Uterus (tissue), 3 donors: ENCODE measurements at regions not wholly inside any gene's neighbourhood (a gene's known extent, or its start where the extent isn't known, plus 50 kb on each side); places are given as distances from the start of the nearest gene placed in this dataset.
"Not testable (repeated sequence)": the region's sequence is repeated elsewhere in the genome, so short reads cannot be mapped to it uniquely, and the experiment has no call there.

Source experiments
- DNase-seq, 2 donors: peaks; one replicate each; pipeline ENCODE4 v3.0.0-alpha.2; 2019 to 2020
- H3K27ac ChIP-seq, 2 donors: fragments of 200-600 bp; sonication (generic); 1 replicate in 1 of 2; 2 replicates in 1 of 2; pipeline ENCODE4 v1.5.1; 2016 to 2018
- H3K27me3 ChIP-seq, 2 donors: fragments of 200-600 bp; sonication (generic); one replicate each; pipeline ENCODE4 v1.5.1; 2018 to 2019; ENCODE audit warnings: control low read depth in 1 of 2
- H3K36me3 ChIP-seq, 2 donors: fragments of 200-600 bp; sonication (generic); one replicate each; pipeline ENCODE4 v1.5.1; 2019; ENCODE audit warnings: control low read depth in 1 of 2
- H3K4me1 ChIP-seq, 2 donors: fragments of 200-600 bp; sonication (generic); one replicate each; pipeline ENCODE4 v1.5.1; 2018 to 2019; ENCODE audit warnings: control low read depth in 1 of 2
- H3K4me3 ChIP-seq, 2 donors: fragments of 200-600 bp; sonication (generic); 1 replicate in 1 of 2; 2 replicates in 1 of 2; pipeline ENCODE4 v1.5.1; 2018 to 2019; ENCODE audit warnings: mild to moderate bottlenecking in 1 of 2
- H3K9me3 ChIP-seq, 2 donors: fragments of 200-600 bp; sonication (generic); one replicate each; pipeline ENCODE4 v1.5.1; 2019; ENCODE audit warnings: control low read depth in 1 of 2
- POLR2A ChIP-seq, 2 donors: fragments of 450-650 bp; IDR thresholded peaks; one replicate each; pipeline ENCODE4 v1.6.1; 2016; ENCODE audit warnings: antibody characterized with exemption in 2 of 2, mild to moderate bottlenecking in 1 of 2, moderate library complexity in 1 of 2
- intact Hi-C: fragments of 100-400 bp; cut with DNase I; formaldehyde crosslinking; loops from one replicate; pipeline ENCODE4 v1.15.1; 2023; ENCODE audit warnings: low total_unique reads
- TF ChIP-seq, protein P1 (sequence below), 4 experiments: fragments of 200-600 bp in 2 of 4; fragments of 450-650 bp in 2 of 4; sonication (generic) in 2 of 4; IDR thresholded peaks; one replicate each; pipeline ENCODE4 v1.5.1; 2016 to 2019; ENCODE audit warnings: antibody characterized with exemption in 4 of 4, mild to moderate bottlenecking in 2 of 4, moderate library complexity in 1 of 4
- donor health status: DM: yes; HTN: yes; CAD: no.

DNA sequence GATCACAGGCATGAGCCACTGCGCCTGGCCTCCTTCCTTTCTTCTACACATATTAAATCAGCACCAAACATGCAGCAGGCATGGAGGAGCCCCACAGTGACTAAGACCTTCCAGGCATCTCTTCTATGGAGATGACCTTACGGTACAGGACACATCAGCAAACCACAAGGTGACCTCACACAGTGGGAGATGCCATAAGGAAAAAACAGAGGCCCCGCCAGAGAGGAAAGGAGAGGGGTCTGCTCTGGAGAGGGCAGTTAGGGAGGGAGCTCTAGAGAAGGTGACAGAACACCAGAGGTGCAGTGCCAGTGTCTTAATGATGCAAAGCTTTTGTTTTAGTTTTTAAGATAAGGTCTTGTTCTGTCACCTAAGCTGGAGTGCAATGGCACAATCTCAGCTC, 81.1 kb upstream of the ESRRB start:
- no peaks in the 10 kb centered on the region for H3K36me3 ChIP-seq
- no peak overlapping the region for H3K4me3 ChIP-seq
- H3K27ac ChIP-seq = no peak overlapping the region
- no peaks in the 10 kb centered on the region for H3K27me3 ChIP-seq
- no peaks in the 10 kb centered on the region for H3K9me3 ChIP-seq
- no peak for TF ChIP-seq POLR2A (IDR thresholded peaks at IDR 0.05)
- TF ChIP-seq, protein P1, sequence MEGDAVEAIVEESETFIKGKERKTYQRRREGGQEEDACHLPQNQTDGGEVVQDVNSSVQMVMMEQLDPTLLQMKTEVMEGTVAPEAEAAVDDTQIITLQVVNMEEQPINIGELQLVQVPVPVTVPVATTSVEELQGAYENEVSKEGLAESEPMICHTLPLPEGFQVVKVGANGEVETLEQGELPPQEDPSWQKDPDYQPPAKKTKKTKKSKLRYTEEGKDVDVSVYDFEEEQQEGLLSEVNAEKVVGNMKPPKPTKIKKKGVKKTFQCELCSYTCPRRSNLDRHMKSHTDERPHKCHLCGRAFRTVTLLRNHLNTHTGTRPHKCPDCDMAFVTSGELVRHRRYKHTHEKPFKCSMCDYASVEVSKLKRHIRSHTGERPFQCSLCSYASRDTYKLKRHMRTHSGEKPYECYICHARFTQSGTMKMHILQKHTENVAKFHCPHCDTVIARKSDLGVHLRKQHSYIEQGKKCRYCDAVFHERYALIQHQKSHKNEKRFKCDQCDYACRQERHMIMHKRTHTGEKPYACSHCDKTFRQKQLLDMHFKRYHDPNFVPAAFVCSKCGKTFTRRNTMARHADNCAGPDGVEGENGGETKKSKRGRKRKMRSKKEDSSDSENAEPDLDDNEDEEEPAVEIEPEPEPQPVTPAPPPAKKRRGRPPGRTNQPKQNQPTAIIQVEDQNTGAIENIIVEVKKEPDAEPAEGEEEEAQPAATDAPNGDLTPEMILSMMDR (IDR thresholded peaks at IDR 0.05) = no peak
- intact Hi-C loops = no loop called here
- DNase-seq = no peak
- H3K4me1 ChIP-seq = no peaks in the 10 kb centered on the region

DNA sequence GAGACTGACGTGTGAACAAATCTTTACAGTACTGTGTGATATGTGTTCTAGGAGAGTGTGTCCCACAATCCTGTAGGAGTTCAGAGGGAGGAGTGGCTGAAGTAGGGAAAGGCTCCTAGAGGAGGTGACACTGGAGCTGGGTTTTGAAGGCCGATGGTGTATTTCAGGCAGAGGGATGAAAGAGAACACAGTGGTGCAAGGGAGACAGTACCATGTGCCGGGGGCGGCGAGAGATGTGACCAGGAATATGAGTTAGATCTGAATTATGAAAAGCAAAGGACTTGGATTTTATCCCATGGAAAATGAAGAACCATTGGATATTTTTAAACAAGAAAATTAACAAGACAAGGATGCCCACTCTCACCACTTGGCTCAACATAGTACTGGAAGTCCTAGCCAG, 77.0 kb upstream of the ESRRB start:
- no peak overlapping the region for H3K4me3 ChIP-seq
- no peak overlapping the region for H3K27ac ChIP-seq
- DNase-seq = no peak
- no peaks in the 10 kb centered on the region for H3K9me3 ChIP-seq
- no peaks in the 10 kb centered on the region for H3K36me3 ChIP-seq
- H3K4me1 ChIP-seq = no peaks in the 10 kb centered on the region
- no peaks in the 10 kb centered on the region for H3K27me3 ChIP-seq
- intact Hi-C loops = no loop called here
- no peak for TF ChIP-seq POLR2A (IDR thresholded peaks at IDR 0.05)
- TF ChIP-seq, protein P1 (IDR thresholded peaks at IDR 0.05) = no peak

DNA sequence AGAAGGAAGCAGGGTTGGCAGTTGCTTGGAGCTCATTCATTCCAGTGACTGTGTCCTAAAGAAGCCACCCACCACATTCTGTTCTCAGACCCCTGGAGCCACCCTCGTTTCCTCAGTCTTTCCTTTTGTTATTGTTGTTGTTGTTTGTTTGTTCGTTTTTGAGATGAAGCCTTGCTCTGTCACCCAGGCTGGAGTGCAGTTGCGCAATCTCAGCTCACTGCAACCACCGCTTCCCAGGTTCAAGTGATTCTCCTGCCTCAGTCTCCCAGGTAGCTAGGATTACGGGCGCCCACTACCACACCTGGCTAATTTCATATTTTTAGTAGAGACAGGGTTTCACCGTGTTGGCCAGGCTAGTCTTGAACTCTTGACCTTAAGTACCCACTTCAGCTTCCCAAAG, 72.7 kb upstream of the ESRRB start:
- H3K27ac ChIP-seq, H3K27me3 ChIP-seq, H3K9me3 ChIP-seq, H3K4me3 ChIP-seq, DNase-seq, H3K4me1 ChIP-seq, intact Hi-C loops, H3K36me3 ChIP-seq: not testable (repeated sequence)

DNA sequence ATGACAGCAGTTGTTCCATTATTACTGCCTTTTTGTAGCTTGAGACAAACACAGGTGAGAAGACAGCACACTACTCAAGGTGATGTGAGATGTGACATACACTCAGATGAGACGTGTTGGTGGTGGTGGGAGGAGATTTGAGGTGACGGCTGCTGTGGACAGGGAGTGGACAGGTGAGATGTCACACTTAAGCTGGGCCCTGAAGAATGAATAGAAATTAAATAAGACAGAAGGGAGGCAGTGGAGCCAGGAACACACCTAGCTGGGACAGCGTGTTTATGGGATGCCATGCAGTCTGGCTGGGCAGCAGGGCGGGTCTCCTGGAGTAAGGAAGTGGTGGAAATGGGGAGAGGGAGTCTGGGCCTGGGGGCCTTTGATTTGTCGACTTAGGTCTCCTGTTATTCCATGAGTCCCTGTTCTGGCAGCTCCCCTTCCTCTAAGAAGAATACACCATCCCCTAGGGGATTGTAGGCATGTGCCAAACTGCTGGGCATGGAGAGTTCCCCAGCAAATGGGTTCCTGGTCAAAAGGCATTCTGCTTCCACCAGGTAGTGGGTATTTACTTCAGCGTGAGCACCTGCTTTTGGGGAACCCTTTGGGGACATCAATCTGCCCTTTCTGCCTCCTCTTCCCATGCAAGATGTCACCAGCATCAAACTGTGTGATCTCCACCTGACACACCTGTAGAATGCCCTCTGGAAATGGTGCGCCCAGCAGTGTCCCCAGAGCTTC, 71.2 kb upstream of the ESRRB start:
- Histone ChIP-seq H3K4me1 (no peaks in the 10 kb centered on the region), H3K4me3 (no peak overlapping the region), H3K9me3 (no peaks in the 10 kb centered on the region), H3K36me3 (no peaks in the 10 kb centered on the region), H3K27me3 (no peaks in the 10 kb centered on the region), H3K27ac (no peak overlapping the region)
- TF ChIP-seq POLR2A (IDR thresholded peaks at IDR 0.05) = no peak
- TF ChIP-seq, protein P1 (IDR thresholded peaks at IDR 0.05) = no peak
- no peak for DNase-seq
- intact Hi-C loops = no loop called here

DNA sequence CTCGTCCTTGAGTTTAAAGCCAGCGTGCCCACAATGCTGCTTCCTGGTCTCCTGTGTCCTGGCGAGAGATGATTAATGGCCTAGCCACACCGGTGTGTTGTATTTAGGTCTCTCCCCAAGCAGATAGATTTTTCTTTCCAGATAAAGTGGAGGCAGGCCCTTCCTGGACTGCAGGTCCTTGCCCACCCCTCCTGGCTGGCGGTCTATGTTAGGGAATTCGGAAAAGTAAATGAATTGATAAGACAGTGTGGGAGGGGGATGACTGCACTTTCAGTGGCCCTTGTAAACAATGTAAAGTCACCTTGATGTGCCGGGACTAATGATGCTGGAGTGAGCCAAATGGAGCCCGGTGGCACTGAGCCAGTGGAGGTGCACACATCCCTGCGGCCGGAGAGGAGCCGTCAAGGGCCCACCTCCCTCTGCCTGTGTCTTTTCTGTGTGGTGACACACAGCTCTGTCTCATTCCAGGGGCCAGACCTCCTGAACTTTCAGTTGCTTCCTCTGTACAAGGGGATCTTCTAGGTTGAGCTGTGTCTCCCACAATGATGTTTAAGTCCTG, 70.6 kb upstream of the ESRRB start:
- no peak for TF ChIP-seq POLR2A (IDR thresholded peaks at IDR 0.05)
- TF ChIP-seq, protein P1 (IDR thresholded peaks at IDR 0.05) = no peak
- no peaks in the 10 kb centered on the region for H3K4me1 ChIP-seq
- no peak overlapping the region for H3K4me3 ChIP-seq
- intact Hi-C loops = no loop called here
- DNase-seq = no peak
- H3K36me3 ChIP-seq = no peaks in the 10 kb centered on the region
- no peaks in the 10 kb centered on the region for H3K27me3 ChIP-seq
- no peaks in the 10 kb centered on the region for H3K9me3 ChIP-seq
- H3K27ac ChIP-seq = no peak overlapping the region
